ENCODE measurements at regions not wholly inside any gene's neighbourhood (a gene's known extent, or its start where the extent isn't known, plus 50 kb on each side); places are given as distances from the start of the nearest gene placed in this dataset.
"Not testable (repeated sequence)": the region's sequence is repeated elsewhere in the genome, so short reads cannot be mapped to it uniquely, and the experiment has no call there.

GRCh38 chr13:49859560-49859959 lies 67.1 kb upstream of the KPNA3 start:
- no peak for DNase-seq
- peaks cover 14% of the 10 kb centered on the region for H3K9me3 ChIP-seq
- intact Hi-C loops (cut with DNase I, micrococcal nuclease), result no loop called here
- no peaks in the 10 kb centered on the region for H3K4me1 ChIP-seq (ENCODE audit: low read depth)
- no peak for ATAC-seq
- no peak for TF ChIP-seq CTCF (IDR thresholded peaks at IDR 0.05)
- H3K36me3 ChIP-seq (ENCODE audit: low read depth), result no peaks in the 10 kb centered on the region
- no peak overlapping the region for H3K4me3 ChIP-seq

GRCh38 chr13:49858178-49858856 lies 65.8 kb upstream of the KPNA3 start:
- H3K4me3 ChIP-seq, result no peak overlapping the region
- intact Hi-C loops (cut with DNase I, micrococcal nuclease), result no loop called here
- DNase-seq (no peak), ATAC-seq (no peak)
- TF ChIP-seq CTCF (IDR thresholded peaks at IDR 0.05), result no peak
- no peaks in the 10 kb centered on the region for H3K36me3 ChIP-seq (ENCODE audit: low read depth)
- H3K4me1 ChIP-seq (ENCODE audit: low read depth), result no peaks in the 10 kb centered on the region
- peaks cover 18% of the 10 kb centered on the region for H3K9me3 ChIP-seq

GRCh38 chr13:49855930-49856329 lies 63.4 kb upstream of the KPNA3 start:
- DNase-seq (no peak), ATAC-seq (peak; percentile 12)
- Histone ChIP-seq H3K36me3 (ENCODE audit: low read depth) (no peaks in the 10 kb centered on the region), H3K9me3 (peaks cover 18% of the 10 kb centered on the region), H3K4me3 (no peak overlapping the region), H3K4me1 (ENCODE audit: low read depth) (no peaks in the 10 kb centered on the region)
- intact Hi-C loops (cut with DNase I, micrococcal nuclease), result no loop called here
- no peak for TF ChIP-seq CTCF (IDR thresholded peaks at IDR 0.05)

GRCh38 chr13:49853535-49853934 lies 61.1 kb upstream of the KPNA3 start:
- Histone ChIP-seq H3K9me3 (peaks cover 18% of the 10 kb centered on the region), H3K36me3 (ENCODE audit: low read depth) (no peaks in the 10 kb centered on the region), H3K4me1 (ENCODE audit: low read depth) (no peaks in the 10 kb centered on the region), H3K4me3 (no peak overlapping the region)
- intact Hi-C loops (cut with DNase I, micrococcal nuclease), result no loop called here
- TF ChIP-seq CTCF (IDR thresholded peaks at IDR 0.05), result no peak
- DNase-seq (no peak), ATAC-seq (no peak)

- H3K4me3 ChIP-seq; ATAC-seq; H3K36me3 ChIP-seq (ENCODE audit: low read depth); DNase-seq; intact Hi-C loops (cut with DNase I, micrococcal nuclease); H3K4me1 ChIP-seq (ENCODE audit: low read depth): not testable (repeated sequence)
- H3K9me3 ChIP-seq, result peaks cover 18% of the 10 kb centered on the region
These were observed 60.0 kb upstream of the KPNA3 start for GRCh38 chr13:49852460-49852859.

GRCh38 chr13:49844181-49844580 lies 51.7 kb upstream of the KPNA3 start:
- intact Hi-C loops (cut with DNase I, micrococcal nuclease), result loop anchor here (5.0 to 10.0 kb wide), 2 partner anchors 179 to 187 kb away; no protein-coding TSS in a partner anchor
- Histone ChIP-seq H3K4me1 (ENCODE audit: low read depth) (no peaks in the 10 kb centered on the region), H3K9me3 (no peaks in the 10 kb centered on the region), H3K4me3 (no peak overlapping the region), H3K36me3 (ENCODE audit: low read depth) (no peaks in the 10 kb centered on the region)
- no peak for DNase-seq
- no peak for TF ChIP-seq CTCF (IDR thresholded peaks at IDR 0.05)
- ATAC-seq, result no peak
